ENCODE measurements at regions not wholly inside any gene's neighbourhood (a gene's known extent, or its start where the extent isn't known, plus 50 kb on each side); places are given as distances from the start of the nearest gene placed in this dataset.

- TF ChIP-seq ZC3H10 (CRISPR knock-in tag; IDR thresholded peaks at IDR 0.05): no peak
- no peak for ATAC-seq
These were observed 601.5 kb downstream of the QKI start for GRCh38 chr6:164016056-164016455.

- TF ChIP-seq POU6F1 (CRISPR knock-in tag; IDR thresholded peaks at IDR 0.05; ENCODE audit: borderline replicate concordance, low read depth) (no peak), ZNF70 (CRISPR knock-in tag; IDR thresholded peaks at IDR 0.05) (no peak), TSHZ2 (CRISPR knock-in tag; IDR thresholded peaks at IDR 0.05) (no peak), GLIS3 (CRISPR knock-in tag; IDR thresholded peaks at IDR 0.05) (no peak), ZC3H10 (CRISPR knock-in tag; IDR thresholded peaks at IDR 0.05) (no peak), PPARA (CRISPR knock-in tag; IDR thresholded peaks at IDR 0.05; ENCODE audit: borderline replicate concordance) (no peak), CREB5 (CRISPR knock-in tag; IDR thresholded peaks at IDR 0.05; ENCODE audit: low read depth) (no peak), SNAI2 (CRISPR knock-in tag; IDR thresholded peaks at IDR 0.05) (no peak)
- ATAC-seq: no peak
These were observed 600.6 kb downstream of the QKI start for GRCh38 chr6:164015088-164015484.

- no peak for ATAC-seq
- TF ChIP-seq POU6F1 (CRISPR knock-in tag; IDR thresholded peaks at IDR 0.05; ENCODE audit: borderline replicate concordance, low read depth) (no peak), TSHZ2 (CRISPR knock-in tag; IDR thresholded peaks at IDR 0.05) (no peak), TCF4 (CRISPR knock-in tag; IDR thresholded peaks at IDR 0.05; ENCODE audit: borderline replicate concordance) (no peak), PPARA (CRISPR knock-in tag; IDR thresholded peaks at IDR 0.05; ENCODE audit: borderline replicate concordance) (no peak), ESRRG (CRISPR knock-in tag; IDR thresholded peaks at IDR 0.05) (no peak), TOX (CRISPR knock-in tag; IDR thresholded peaks at IDR 0.05; ENCODE audit: borderline replicate concordance) (no peak), ISL1 (CRISPR knock-in tag; IDR thresholded peaks at IDR 0.05) (no peak), BACH2 (CRISPR knock-in tag; IDR thresholded peaks at IDR 0.05; ENCODE audit: borderline replicate concordance) (no peak), PATZ1 (CRISPR knock-in tag; IDR thresholded peaks at IDR 0.05; ENCODE audit: borderline replicate concordance) (no peak), OSR1 (CRISPR knock-in tag; IDR thresholded peaks at IDR 0.05) (no peak), ZFP30 (CRISPR knock-in tag; IDR thresholded peaks at IDR 0.05) (no peak), ZC3H10 (CRISPR knock-in tag; IDR thresholded peaks at IDR 0.05) (no peak)
These were observed 600.0 kb downstream of the QKI start for GRCh38 chr6:164014346-164015087.

Measured in SK-N-SH treated with all-trans-retinoic acid at 6 μM for 48 hours (cell line).